GM12873 (cell line): ENCODE measurements at regions not wholly inside any gene's neighbourhood (a gene's known extent, or its start where the extent isn't known, plus 50 kb on each side); places are given as distances from the start of the nearest gene placed in this dataset.

Source experiments
- TF ChIP-seq, protein P1 (sequence below): IDR thresholded peaks from 2 replicates; pipeline ENCODE4 v1.5.1; 2012; ENCODE audit warnings: low read depth, mild to moderate bottlenecking, moderate library complexity, low read length, control low read depth; ENCODE audit not compliant: insufficient read depth; ENCODE audit errors: missing control alignments

DNA sequence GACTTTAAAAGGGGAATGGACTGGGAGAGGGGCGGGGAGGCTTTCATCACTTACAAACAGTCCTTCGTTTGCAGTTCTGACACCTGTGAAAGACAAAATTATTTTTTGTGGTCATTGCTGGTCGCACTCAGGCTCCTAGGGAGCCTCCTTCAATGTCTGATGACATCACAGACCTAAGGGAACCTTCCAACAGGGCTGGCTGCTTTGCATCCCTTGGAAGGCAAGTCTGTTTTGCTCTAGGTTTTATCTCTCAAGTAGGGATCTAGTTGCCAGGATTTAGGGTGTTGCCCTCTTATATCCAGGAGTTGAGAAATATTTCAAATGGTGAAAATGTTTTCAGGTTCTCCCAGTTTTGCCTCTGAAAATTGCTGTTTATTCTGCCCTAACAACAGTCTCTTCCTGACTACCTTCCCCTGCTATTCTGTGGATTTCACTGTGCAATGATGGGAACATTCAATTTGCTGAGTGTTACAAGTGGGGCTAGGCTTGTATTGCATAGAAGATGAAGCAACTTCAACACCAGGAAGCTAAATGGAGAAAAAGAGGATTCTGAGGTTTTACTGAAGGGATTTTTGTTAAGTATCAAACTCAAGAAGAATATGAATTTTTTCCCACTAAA is 75.9 kb upstream of the ARRDC4 start:
- TF ChIP-seq, protein P1, sequence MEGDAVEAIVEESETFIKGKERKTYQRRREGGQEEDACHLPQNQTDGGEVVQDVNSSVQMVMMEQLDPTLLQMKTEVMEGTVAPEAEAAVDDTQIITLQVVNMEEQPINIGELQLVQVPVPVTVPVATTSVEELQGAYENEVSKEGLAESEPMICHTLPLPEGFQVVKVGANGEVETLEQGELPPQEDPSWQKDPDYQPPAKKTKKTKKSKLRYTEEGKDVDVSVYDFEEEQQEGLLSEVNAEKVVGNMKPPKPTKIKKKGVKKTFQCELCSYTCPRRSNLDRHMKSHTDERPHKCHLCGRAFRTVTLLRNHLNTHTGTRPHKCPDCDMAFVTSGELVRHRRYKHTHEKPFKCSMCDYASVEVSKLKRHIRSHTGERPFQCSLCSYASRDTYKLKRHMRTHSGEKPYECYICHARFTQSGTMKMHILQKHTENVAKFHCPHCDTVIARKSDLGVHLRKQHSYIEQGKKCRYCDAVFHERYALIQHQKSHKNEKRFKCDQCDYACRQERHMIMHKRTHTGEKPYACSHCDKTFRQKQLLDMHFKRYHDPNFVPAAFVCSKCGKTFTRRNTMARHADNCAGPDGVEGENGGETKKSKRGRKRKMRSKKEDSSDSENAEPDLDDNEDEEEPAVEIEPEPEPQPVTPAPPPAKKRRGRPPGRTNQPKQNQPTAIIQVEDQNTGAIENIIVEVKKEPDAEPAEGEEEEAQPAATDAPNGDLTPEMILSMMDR: no peak

DNA sequence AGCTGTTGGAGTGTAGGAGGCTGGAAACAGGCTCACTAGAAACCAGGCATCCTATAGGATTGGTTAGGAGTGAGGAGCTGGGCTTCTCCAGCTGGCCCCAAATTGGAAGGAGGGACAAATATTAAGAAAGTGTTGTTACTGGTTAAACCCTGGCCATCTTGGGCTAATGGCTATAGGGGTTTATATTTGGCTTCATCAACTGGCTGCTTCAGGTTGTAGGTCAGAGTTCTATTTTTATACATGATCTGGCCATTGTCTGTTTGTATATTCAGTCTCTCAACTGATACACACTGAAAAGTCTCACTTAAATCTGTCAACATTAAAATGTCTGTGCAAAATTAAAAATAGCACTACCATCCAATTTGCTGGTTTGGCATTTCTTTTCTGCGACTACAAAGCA is 70.2 kb upstream of the ARRDC4 start:
- TF ChIP-seq, protein P1: no peak

DNA sequence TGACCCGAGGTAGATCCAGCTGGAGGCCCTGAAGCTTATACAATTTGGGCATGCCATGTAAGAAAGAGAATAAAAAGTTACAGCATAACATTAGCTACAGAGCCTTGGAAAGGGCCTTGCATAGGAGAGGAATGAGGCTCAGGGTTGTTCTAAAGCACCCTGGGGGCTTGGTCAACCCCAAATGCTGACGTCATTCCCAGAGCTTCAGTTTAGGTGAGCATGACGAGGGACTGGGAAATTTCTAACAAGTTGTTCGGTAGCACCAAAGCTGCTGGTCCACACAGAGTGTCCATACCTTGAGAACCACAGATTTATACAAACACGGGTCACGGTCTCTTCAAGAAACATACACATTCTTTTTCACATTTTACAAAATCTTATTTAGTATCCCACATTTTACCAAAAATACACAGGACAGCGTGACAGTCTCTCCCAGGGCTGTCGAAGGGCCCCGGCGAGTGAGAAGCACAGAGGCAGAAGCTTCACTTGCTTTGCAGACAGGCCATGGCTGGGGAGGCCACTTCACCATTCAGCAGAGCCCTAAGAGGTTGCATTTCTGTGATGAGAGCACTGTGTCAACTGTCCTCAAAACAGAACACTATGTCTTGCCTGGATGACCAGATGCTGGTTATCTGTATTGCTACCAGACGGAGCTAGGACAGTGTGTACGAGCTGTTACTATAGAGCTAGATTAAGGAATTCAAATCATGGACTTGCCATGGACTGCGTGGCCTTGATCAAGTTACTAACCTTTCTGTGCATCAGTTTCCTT is 68.2 kb upstream of the ARRDC4 start:
- TF ChIP-seq, protein P1: no peak

DNA sequence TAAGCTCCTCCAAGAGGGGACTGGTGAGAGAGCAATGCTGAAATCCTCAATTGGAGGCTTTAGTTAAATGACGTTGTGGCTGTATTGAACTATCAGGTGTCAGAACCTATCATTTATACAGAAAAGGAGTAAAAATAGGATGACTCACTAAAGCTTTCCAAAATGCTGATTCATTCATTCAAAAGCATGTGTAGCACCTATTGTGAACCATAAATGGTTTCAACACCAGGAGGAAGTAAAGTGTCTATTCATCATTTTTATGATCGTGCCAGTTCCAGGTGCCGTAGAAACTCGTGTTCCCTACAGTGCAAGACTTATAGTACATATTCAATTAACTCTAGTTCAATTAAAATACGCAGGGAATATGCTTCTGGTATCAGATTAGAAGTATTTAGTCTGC is 66.5 kb upstream of the ARRDC4 start:
- TF ChIP-seq, protein P1: no peak

DNA sequence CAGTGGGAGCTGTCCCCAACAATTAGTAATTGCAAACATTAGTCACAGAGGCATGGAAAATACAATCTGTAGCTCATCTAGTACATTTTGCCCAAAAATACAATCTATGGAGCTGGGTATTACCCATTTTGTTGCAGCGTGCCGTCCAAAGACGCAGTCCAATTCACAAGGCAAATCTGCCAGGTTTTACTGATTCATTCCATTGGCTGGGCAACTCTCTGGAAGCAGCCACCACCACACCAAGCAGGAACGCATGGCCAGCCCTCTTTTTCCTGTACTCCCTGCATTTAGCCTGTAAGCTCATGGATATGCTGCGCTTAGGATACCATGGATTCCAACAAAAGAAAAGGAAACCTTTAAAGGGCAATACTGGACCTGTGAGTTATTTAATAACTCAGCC is 60.5 kb upstream of the ARRDC4 start:
- TF ChIP-seq, protein P1: no peak

DNA sequence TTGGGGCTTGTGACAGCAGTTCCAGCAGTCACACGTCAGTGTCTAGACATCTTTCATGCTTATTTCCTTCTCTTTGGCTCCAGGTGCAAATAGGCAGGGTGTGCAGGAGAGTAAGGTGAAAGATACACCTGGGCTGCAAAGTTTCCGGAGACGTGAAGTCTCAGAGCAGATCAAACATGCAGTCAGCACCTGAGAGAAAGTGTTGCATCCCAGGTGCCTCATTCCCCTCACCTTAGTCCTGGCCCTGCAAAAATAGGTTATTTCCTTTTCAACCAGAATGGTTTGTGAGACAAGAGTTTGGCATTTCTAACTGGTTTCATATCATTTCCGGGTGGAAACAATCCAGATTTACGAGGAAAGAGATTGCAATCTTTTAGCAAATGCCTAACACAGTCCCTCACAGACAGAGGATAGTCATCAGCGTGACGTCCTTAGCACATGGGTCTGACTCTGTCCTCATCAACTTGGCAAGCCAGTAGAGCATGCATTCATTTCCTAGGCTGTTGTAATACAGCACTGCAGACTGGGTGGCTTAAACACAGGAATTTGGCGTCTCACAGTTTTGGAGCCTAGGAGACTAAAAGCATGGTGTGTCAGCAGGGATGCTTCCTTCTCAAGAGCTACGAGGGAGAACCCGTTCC is 58.2 kb upstream of the ARRDC4 start:
- TF ChIP-seq, protein P1: no peak

DNA sequence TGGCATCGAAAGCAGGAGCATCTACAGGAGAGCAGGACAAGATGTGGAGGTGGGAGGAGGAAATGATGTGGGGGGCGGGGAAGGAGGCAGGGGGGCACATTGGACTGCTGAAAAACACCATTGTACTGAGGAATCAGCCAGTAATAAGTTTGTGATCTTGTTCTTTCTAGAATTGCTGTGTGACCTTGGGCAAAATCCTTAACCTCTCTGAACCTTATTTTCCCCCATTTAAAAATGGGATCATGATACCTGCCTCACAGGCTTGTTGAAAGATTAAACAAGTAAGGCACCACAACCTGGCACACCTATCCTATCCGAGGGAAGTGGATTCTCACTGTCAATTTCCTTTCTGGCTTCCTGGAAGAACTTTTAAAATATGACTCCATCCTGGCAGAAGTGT is 56.9 kb upstream of the ARRDC4 start:
- TF ChIP-seq, protein P1: no peak
